GM23248 (cell line): ENCODE measurements at regions not wholly inside any gene's neighbourhood (a gene's known extent, or its start where the extent isn't known, plus 50 kb on each side); places are given as distances from the start of the nearest gene placed in this dataset.

Experiments used
- EZH2 ChIP-seq: fragments of 200-600 bp; sonication (generic); IDR thresholded peaks from 2 replicates; pipeline ENCODE4 v1.6.1; 2018; ENCODE audit warnings: antibody characterized with exemption, mild to moderate bottlenecking; ENCODE audit not compliant: insufficient read depth, poor library complexity, severe bottlenecking
- EZH2phosphoT487 ChIP-seq: fragments of 200-600 bp; sonication (generic); IDR thresholded peaks from 2 replicates; pipeline ENCODE4 v1.6.1; 2018; ENCODE audit warnings: antibody characterized with exemption, moderate library complexity, mild to moderate bottlenecking, low read depth; ENCODE audit not compliant: insufficient read depth

DNA sequence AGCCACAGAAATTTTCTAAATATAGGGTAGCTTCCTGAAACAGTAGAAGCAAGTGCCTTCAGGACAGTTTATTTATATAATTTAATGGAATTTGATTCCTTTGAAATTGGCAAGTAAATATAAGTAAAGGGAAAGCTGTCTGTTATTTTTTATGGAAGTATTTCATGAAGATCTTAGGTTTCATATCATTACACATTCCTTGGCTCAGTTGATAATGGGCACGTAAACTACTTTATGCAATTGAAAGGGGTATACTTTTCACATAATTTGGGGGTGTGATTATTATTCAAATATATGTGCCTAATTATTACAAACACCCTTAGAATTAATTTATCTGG lies 71.1 kb upstream of the RAP1B start:
- TF ChIP-seq EZH2phosphoT487 = no peak
- no peak for TF ChIP-seq EZH2
